MM.1S (cell line): ENCODE measurements at regions not wholly inside any gene's neighbourhood (a gene's known extent, or its start where the extent isn't known, plus 50 kb on each side); places are given as distances from the start of the nearest gene placed in this dataset.

Source experiments
- EZH2 ChIP-seq: fragments of 300-600 bp; sonication (generic); optimal IDR thresholded peaks from 2 replicates; pipeline ENCODE3; 2017; ENCODE audit warnings: low read depth, mild to moderate bottlenecking, antibody characterized with exemption, low read length, mixed read lengths
- EZH2phosphoT487 ChIP-seq: fragments of 300-600 bp; sonication (generic); IDR thresholded peaks from 2 replicates; pipeline ENCODE4 v1.6.1; 2018; ENCODE audit warnings: antibody characterized with exemption, low read length
- TF ChIP-seq, protein P1 (sequence below): fragments of 300-600 bp; sonication (generic); IDR thresholded peaks from 2 replicates; pipeline ENCODE4 v1.5.1; 2016; ENCODE audit warnings: antibody characterized with exemption, low read length, mixed read lengths

DNA sequence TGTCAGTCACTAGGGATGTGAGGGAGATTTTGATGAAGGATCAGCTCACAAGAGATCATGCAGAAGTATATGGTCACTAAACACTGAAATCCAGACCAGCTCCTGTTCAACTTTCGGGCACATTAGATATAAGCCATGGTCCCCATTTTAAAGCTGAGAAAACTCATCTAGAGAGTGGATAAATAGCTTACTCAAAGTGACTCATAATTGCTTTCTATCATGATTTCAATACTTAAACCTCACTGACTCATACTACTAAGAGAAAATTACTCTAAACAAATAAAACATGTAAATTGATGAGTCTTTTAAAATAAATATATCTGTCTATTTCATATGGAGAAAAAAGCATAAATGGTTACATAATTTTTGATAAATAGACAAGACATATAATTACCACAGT is 567.7 kb downstream of the TLR4 start:
- TF ChIP-seq, protein P1, sequence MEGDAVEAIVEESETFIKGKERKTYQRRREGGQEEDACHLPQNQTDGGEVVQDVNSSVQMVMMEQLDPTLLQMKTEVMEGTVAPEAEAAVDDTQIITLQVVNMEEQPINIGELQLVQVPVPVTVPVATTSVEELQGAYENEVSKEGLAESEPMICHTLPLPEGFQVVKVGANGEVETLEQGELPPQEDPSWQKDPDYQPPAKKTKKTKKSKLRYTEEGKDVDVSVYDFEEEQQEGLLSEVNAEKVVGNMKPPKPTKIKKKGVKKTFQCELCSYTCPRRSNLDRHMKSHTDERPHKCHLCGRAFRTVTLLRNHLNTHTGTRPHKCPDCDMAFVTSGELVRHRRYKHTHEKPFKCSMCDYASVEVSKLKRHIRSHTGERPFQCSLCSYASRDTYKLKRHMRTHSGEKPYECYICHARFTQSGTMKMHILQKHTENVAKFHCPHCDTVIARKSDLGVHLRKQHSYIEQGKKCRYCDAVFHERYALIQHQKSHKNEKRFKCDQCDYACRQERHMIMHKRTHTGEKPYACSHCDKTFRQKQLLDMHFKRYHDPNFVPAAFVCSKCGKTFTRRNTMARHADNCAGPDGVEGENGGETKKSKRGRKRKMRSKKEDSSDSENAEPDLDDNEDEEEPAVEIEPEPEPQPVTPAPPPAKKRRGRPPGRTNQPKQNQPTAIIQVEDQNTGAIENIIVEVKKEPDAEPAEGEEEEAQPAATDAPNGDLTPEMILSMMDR, result no peak
- TF ChIP-seq EZH2phosphoT487 (no peak), EZH2 (no peak)
